ENCODE measurements at regions not wholly inside any gene's neighbourhood (a gene's known extent, or its start where the extent isn't known, plus 50 kb on each side); places are given as distances from the start of the nearest gene placed in this dataset.

DNA sequence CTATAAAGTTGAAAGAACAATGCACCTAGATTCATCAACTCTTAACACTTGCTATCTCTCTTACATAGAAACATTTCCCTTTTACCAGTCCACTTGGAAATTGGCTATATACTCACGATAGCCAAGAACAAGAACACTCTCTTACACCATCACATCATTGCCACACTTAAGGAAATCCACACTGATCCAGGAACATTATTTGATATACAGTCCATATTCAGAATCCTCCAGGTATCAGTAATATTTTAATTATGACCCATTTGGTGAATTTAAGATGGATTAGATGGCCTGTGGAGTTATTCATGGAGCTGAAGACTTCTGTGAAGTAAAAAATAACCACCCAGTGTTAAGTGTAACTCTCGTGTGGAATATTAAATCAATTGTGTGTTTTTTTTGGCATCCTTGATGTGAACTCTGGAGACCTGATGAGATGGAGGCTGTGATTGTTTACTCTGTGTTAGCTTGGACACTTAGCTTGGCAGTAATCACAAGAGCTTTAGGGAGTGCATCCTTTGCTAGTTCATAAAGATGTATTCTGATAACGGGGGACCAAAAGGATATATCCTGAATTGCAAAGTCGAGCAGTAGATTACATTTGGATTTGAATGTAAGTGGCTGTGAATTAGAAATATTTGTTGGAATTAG is 52.0 kb upstream of the ABL1 start:
- DNase-seq = no peak

DNA sequence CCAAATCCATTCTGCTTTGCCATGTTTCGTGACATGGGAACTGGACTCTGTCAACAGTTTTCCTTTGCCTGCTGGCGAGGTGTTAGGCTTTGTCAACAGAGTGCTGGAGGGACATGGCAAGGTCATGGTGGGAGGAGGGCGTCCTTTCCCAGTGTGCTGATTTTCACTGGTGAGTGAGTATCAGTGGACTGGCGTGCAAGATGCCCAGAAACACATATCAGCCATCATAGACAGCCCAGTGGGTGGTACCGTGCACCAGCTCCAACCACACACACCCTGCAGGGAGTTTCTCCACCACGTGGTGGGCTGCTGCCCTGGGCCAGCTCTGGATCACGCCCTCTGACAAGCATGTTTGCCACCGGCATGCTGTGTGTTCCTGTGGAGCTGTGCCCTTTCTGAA is 50.0 kb upstream of the ABL1 start:
- no peak for DNase-seq

Measured in CD4-positive, alpha-beta T cell treated with Interleukin-21 for 1 hour (primary cell).